K562 (cell line): ENCODE measurements at regions not wholly inside any gene's neighbourhood (a gene's known extent, or its start where the extent isn't known, plus 50 kb on each side); places are given as distances from the start of the nearest gene placed in this dataset.
"Not testable (repeated sequence)": the region's sequence is repeated elsewhere in the genome, so short reads cannot be mapped to it uniquely, and the experiment has no call there.

ENCODE experiments used
- ATAC-seq: fragments of 200-7000 bp; cut with Tn5 transposase; 3 replicates; pipeline ENCODE4 v1.9.1; 2020; ENCODE audit warnings: moderate library complexity
- BruUV-seq: library from RNA; stranded (reverse); fragments of 400-500 nt; replicated peaks from 2 replicates; lab custom pipeline; 2021; lab: Mats Ljungman, UMichigan
- CTCF ChIA-PET: fragments of 300-600 bp; formaldehyde crosslinking; extraction: SDS; loops from one replicate; lab custom pipeline; 2021; ENCODE audit warnings: low intra/inter-chr PET ratio; lab: Yijun Ruan, JAX
- POLR2A ChIA-PET: fragments of 300-600, 350-650 bp; sonication (Branson Sonifier 250); formaldehyde crosslinking; extraction: SDS; loops from one replicate; lab custom pipeline; 2021; ENCODE audit warnings: antibody characterized with exemption, inconsistent platforms; lab: Yijun Ruan, JAX
- DNase-seq, 4 experiments: peaks; one replicate each; pipeline versions ENCODE4 v3.0.0 to v3.0.0-alpha.2; 2011 to 2018; ENCODE audit warnings: low spot score in 3 of 4, mixed read lengths in 3 of 4; ENCODE audit errors: extremely low read depth in 1 of 4
- FAIRE-seq: peaks from 2 replicates; lab custom pipeline; 2011; peaks lifted over from hg19 to GRCh38; lab: Jason Lieb, UNC
- H2AFZ ChIP-seq: 2 replicates; pipeline ENCODE4 v1.6.0; 2011; ENCODE audit warnings: low read depth, low read length, control low read depth, inconsistent platforms
- H3K27ac ChIP-seq: fragments of 200-600 bp; 3 replicates; pipeline ENCODE4 v1.8.0; 2011; ENCODE audit warnings: low read depth, mild to moderate bottlenecking, control low read depth, inconsistent platforms, low read length, moderate library complexity, mixed read lengths; ENCODE audit errors: extremely low read depth
- H3K27me3 ChIP-seq, 2 experiments: fragments of 300-600 bp in 1 of 2; 2 replicates in 1 of 2; 3 replicates in 1 of 2; pipeline versions ENCODE4 v1.6.0 to v1.8.0; 2011; ENCODE audit warnings: inconsistent platforms in 2 of 2, low read length in 2 of 2, mild to moderate bottlenecking in 1 of 2, mixed read lengths in 1 of 2, moderate library complexity in 1 of 2; ENCODE audit not compliant: control insufficient read depth in 2 of 2, insufficient read depth in 2 of 2
- H3K36me3 ChIP-seq: fragments of 300-600 bp; 3 replicates; pipeline ENCODE4 v1.8.0; 2011; ENCODE audit warnings: mild to moderate bottlenecking, low read length, inconsistent platforms; ENCODE audit not compliant: control insufficient read depth, insufficient read depth
- H3K4me1 ChIP-seq, 2 experiments: fragments of 200-600 bp in 1 of 2; replicated peaks in 1 of 2; 2 replicates in 1 of 2; 3 replicates in 1 of 2; pipeline versions ENCODE4 v1.5.1 to v1.8.0; 2011; ENCODE audit warnings: inconsistent platforms in 2 of 2, low read length in 2 of 2, mild to moderate bottlenecking in 1 of 2, mixed read lengths in 1 of 2, moderate library complexity in 1 of 2; ENCODE audit not compliant: control insufficient read depth in 2 of 2, insufficient read depth in 2 of 2
- H3K4me2 ChIP-seq: 2 replicates; pipeline ENCODE4 v1.6.1; 2011; ENCODE audit warnings: low read length, control low read depth, inconsistent platforms, mixed read lengths; ENCODE audit not compliant: insufficient read depth
- H3K4me3 ChIP-seq: fragments of 200-600 bp; sonication (generic), shearing (Covaris generic); 2 replicates; pipeline ENCODE4 v1.5.1; 2016; ENCODE audit warnings: control low read depth, inconsistent platforms
- H3K79me2 ChIP-seq: fragments of 200-600 bp; 3 replicates; pipeline ENCODE4 v1.8.0; 2011; ENCODE audit warnings: low read length, inconsistent platforms; ENCODE audit not compliant: control insufficient read depth, insufficient read depth
- H3K9ac ChIP-seq, 2 experiments: 2 replicates each; pipeline versions ENCODE4 v1.6.0 to v1.6.1; 2011; ENCODE audit warnings: low read depth in 2 of 2, low read length in 2 of 2, control low read depth in 1 of 2, inconsistent platforms in 1 of 2, mild to moderate bottlenecking in 1 of 2, mixed read lengths in 1 of 2; ENCODE audit not compliant: insufficient read depth in 1 of 2
- H3K9me1 ChIP-seq: one replicate; pipeline ENCODE4 v1.6.0; 2011; ENCODE audit warnings: inconsistent platforms, mild to moderate bottlenecking, low read length, moderate library complexity; ENCODE audit not compliant: control insufficient read depth, insufficient read depth
- H3K9me3 ChIP-seq: replicated peaks from 2 replicates; pipeline ENCODE4 v1.5.1; 2011; ENCODE audit warnings: low read depth, low read length, inconsistent platforms; ENCODE audit not compliant: control insufficient read depth, insufficient read depth
- H4K20me1 ChIP-seq: replicated peaks from 2 replicates; pipeline ENCODE4 v1.6.1; 2011; ENCODE audit warnings: low read length, inconsistent platforms, mixed read lengths; ENCODE audit not compliant: control insufficient read depth, insufficient read depth
- C11orf30 ChIP-seq: fragments of 450-650 bp; IDR thresholded peaks from 2 replicates; pipeline ENCODE4 v1.6.1; 2016; ENCODE audit warnings: low read depth, mild to moderate bottlenecking
- ETS2 ChIP-seq: IDR thresholded peaks from 2 replicates; pipeline ENCODE4 v1.6.1; 2016; ENCODE audit warnings: borderline replicate concordance, missing genetic modification characterization, mild to moderate bottlenecking, moderate library complexity, missing compliant biosample characterization; ENCODE audit not compliant: poor library complexity, severe bottlenecking
- MAFF ChIP-seq: IDR thresholded peaks from 2 replicates; pipeline ENCODE4 v1.6.1; 2012; ENCODE audit warnings: low read length, improper control_type of control experiment
- MAFG ChIP-seq: fragments of 450-650 bp; conservative IDR thresholded peaks from 2 replicates; pipeline ENCODE4 v1.6.1; 2016; ENCODE audit warnings: missing genetic modification characterization, missing compliant biosample characterization
- MAFK ChIP-seq: IDR thresholded peaks from 2 replicates; pipeline ENCODE4 v1.6.1; 2011; ENCODE audit warnings: low read length, improper control_type of control experiment
- TEAD2 ChIP-seq: fragments of 450-650 bp; IDR thresholded peaks from 2 replicates; pipeline ENCODE4 v1.6.1; 2016; ENCODE audit warnings: missing genetic modification characterization, control low read depth, missing compliant biosample characterization
- ZNF316 ChIP-seq: fragments of 450-650 bp; IDR thresholded peaks from 2 replicates; pipeline ENCODE4 v1.6.1; 2016
- WGBS: fragments of 100-300 bp; shearing (Covaris generic); methylation state at CpG from one replicate; pipeline ENCODE4 v1.1.6; 2016; ENCODE audit warnings: low coverage, mixed read lengths; ENCODE audit not compliant: insufficient coverage; ENCODE audit errors: missing lambda C conversion rate; 5-methylcytosine and 5-hydroxymethylcytosine counted together
- in situ Hi-C: fragments of 300-500 bp; cut with MboI; formaldehyde crosslinking; loops from 4 replicates; pipeline ENCODE4 v1.15.0; 2018; ENCODE audit warnings: inconsistent platforms, mixed read lengths
- intact Hi-C: fragments of 100-400 bp; cut with micrococcal nuclease; formaldehyde crosslinking; loops from 2 replicates; pipeline ENCODE4 v1.14.2; 2022

- 0% methylated on average over 2 of the region's 2 CpGs for WGBS
- ChIA-PET CTCF (no interaction called here), POLR2A (no interaction called here)
- H3K9ac ChIP-seq = no peak overlapping the region
- TF ChIP-seq ETS2 (tag) (no peak), MAFF (peak; percentile 90), MAFG (tag) (peak; percentile 78), ZNF316 (peak; percentile 84), TEAD2 (tag) (no peak), C11orf30 (peak; percentile 70; the same call in 1 of the 2 replicates), MAFK (peak; percentile 94)
- H3K4me2 ChIP-seq = no peak overlapping the region
- no TSS peak for BruUV-seq
- no peak for FAIRE-seq
- no peaks in the 10 kb centered on the region for H3K4me1 ChIP-seq
- no peaks in the 10 kb centered on the region for H3K27me3 ChIP-seq
- H3K27ac ChIP-seq = no peak overlapping the region
- no peaks in the 10 kb centered on the region for H3K9me1 ChIP-seq
- no peak for DNase-seq
- H2AFZ ChIP-seq = no peak overlapping the region
- no peaks in the 10 kb centered on the region; the same call in none of the 2 replicates for H3K9me3 ChIP-seq
- ATAC-seq = no peak
- intact Hi-C loops (no loop called here), in situ Hi-C loops (no loop called here)
- H4K20me1 ChIP-seq = no peaks in the 10 kb centered on the region
- H3K4me3 ChIP-seq = no peak overlapping the region
- H3K36me3 ChIP-seq = no peaks in the 10 kb centered on the region
- no peaks in the 10 kb centered on the region for H3K79me2 ChIP-seq
Measured at GRCh38 chr4:97028785-97029184, 1114.5 kb downstream of the STPG2 start.

- H3K27ac ChIP-seq, H3K9me1 ChIP-seq, H3K9ac ChIP-seq, H3K4me2 ChIP-seq, H2AFZ ChIP-seq, in situ Hi-C loops, H3K9me3 ChIP-seq, H3K36me3 ChIP-seq, H3K27me3 ChIP-seq, CTCF ChIA-PET, ATAC-seq, FAIRE-seq, POLR2A ChIA-PET, H3K4me3 ChIP-seq, intact Hi-C loops, DNase-seq, H3K79me2 ChIP-seq, H4K20me1 ChIP-seq, BruUV-seq, H3K4me1 ChIP-seq: not testable (repeated sequence)
- WGBS = 0% methylated on average over 11 of the region's 12 CpGs
Measured at GRCh38 chr4:97037411-97038145, 1105.7 kb downstream of the STPG2 start.
